ENCODE measurements at regions not wholly inside any gene's neighbourhood (a gene's known extent, or its start where the extent isn't known, plus 50 kb on each side); places are given as distances from the start of the nearest gene placed in this dataset.

GRCh38 chr2:117308861-117309770 is 505.4 kb upstream of the DDX18 start:
- no peaks in the 10 kb centered on the region for H3K36me3 ChIP-seq (replicated peaks)
- H3K27ac ChIP-seq: no peak overlapping the region
- no peaks in the 10 kb centered on the region for H3K27me3 ChIP-seq (replicated peaks)
- TF ChIP-seq CTCF (IDR thresholded peaks at IDR 0.05; ENCODE audit: low read depth, low read length, missing control alignments): no peak
- no peak overlapping the region for H3K4me3 ChIP-seq (ENCODE audit: low read depth, low read length)
- in situ Hi-C loops (cut with HindIII; ENCODE audit: low pct_ligation_motif_present, low sequenced_read_pairs): no loop called here
- DNase-seq: no peak

GRCh38 chr2:117321816-117322215 is 492.7 kb upstream of the DDX18 start:
- Histone ChIP-seq H3K36me3 (replicated peaks) (no peaks in the 10 kb centered on the region), H3K4me3 (ENCODE audit: low read depth, low read length) (no peak overlapping the region), H3K27me3 (replicated peaks) (no peaks in the 10 kb centered on the region), H3K27ac (no peak overlapping the region)
- no peak for TF ChIP-seq CTCF (IDR thresholded peaks at IDR 0.05; ENCODE audit: low read depth, low read length, missing control alignments)
- DNase-seq: no peak
- in situ Hi-C loops (cut with HindIII; ENCODE audit: low pct_ligation_motif_present, low sequenced_read_pairs): no loop called here

- in situ Hi-C loops (cut with HindIII; ENCODE audit: low pct_ligation_motif_present, low sequenced_read_pairs): no loop called here
- no peak for DNase-seq
- Histone ChIP-seq H3K27ac (no peak overlapping the region), H3K36me3 (replicated peaks) (no peaks in the 10 kb centered on the region), H3K4me3 (ENCODE audit: low read depth, low read length) (no peak overlapping the region), H3K27me3 (replicated peaks) (no peaks in the 10 kb centered on the region)
- TF ChIP-seq CTCF (IDR thresholded peaks at IDR 0.05; ENCODE audit: low read depth, low read length, missing control alignments): no peak
Measured at GRCh38 chr2:117323331-117323730, 491.2 kb upstream of the DDX18 start.

- no peak for DNase-seq
- TF ChIP-seq CTCF (IDR thresholded peaks at IDR 0.05; ENCODE audit: low read depth, low read length, missing control alignments): no peak
- no peaks in the 10 kb centered on the region for H3K27me3 ChIP-seq (replicated peaks)
- no peaks in the 10 kb centered on the region for H3K36me3 ChIP-seq (replicated peaks)
- H3K27ac ChIP-seq: no peak overlapping the region
- no peak overlapping the region for H3K4me3 ChIP-seq (ENCODE audit: low read depth, low read length)
- in situ Hi-C loops (cut with HindIII; ENCODE audit: low pct_ligation_motif_present, low sequenced_read_pairs): no loop called here
Measured at GRCh38 chr2:117330641-117331040, 483.9 kb upstream of the DDX18 start.

GRCh38 chr2:117335967-117336366 is 478.5 kb upstream of the DDX18 start:
- no peak for DNase-seq
- Histone ChIP-seq H3K4me3 (ENCODE audit: low read depth, low read length) (no peak overlapping the region), H3K27ac (no peak overlapping the region), H3K36me3 (replicated peaks) (no peaks in the 10 kb centered on the region), H3K27me3 (replicated peaks) (no peaks in the 10 kb centered on the region)
- TF ChIP-seq CTCF (IDR thresholded peaks at IDR 0.05; ENCODE audit: low read depth, low read length, missing control alignments): no peak
- in situ Hi-C loops (cut with HindIII; ENCODE audit: low pct_ligation_motif_present, low sequenced_read_pairs): no loop called here

Data from brain microvascular endothelial cell (primary cell).